HG03039 (cell line): ENCODE measurements at regions not wholly inside any gene's neighbourhood (a gene's known extent, or its start where the extent isn't known, plus 50 kb on each side); places are given as distances from the start of the nearest gene placed in this dataset.

Experiments used
- ATAC-seq: cut with Tn5 transposase; IDR thresholded peaks from one replicate; pipeline ENCODE4 v1.9.1; 2021; ENCODE audit warnings: mild to moderate bottlenecking, moderate library complexity; ENCODE audit not compliant: unreplicated experiment

DNA sequence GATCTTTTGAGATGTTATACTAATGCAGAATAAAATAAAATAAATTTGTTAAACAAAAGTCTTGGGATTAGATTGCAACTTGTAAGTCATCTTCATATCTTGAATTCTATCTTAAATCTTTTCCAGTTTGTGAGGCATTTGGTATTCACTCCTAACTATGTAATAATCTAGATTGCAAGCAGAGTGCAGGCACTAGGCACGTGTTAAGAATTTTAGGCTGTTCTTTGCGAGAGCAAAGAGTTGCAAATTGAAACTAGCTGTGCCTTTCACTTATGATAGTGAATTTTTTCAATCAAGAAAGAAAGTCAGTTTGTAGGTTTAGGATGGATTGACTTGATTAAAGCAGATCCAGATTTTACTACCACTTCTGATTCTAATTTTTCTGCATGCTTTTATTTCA, 264.1 kb upstream of the SPRY2 start:
- no peak for ATAC-seq

DNA sequence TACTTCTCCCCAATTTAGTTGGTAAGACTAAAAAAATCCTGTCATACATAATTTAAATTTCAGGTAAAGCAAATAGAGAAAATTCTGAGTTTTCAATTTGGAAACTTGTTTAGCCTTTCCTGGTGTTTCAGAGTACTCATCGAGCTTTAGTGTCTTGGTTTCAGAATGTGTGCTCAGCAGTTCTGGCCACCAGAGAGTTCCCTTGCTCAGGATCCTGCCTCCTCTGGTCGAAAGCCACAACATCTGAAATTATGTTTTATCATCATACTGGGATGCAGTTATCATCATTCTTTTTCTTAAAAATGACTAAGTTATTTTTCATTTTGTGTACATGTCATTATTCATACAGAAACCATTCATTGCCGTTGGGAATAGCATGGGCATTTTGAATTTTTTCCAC, 263.2 kb upstream of the SPRY2 start:
- ATAC-seq, result no peak

DNA sequence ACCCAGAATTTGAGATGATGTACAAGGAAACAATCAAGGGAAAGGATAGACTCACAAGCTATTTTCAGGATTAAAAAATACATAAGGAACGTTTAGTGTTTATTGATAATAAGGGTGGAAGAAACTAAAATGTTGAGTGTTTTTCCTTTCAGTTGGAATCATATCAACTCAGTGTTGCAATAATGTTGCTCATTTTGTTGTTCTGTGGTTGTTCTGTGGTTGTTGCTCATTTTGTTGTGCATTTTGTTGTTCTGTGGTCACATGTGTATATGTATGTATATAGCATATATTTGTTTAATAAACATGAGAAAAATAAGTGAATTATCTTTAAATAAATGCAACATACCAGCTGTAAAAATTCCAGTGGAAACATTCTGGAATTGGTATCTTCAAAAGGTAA, 262.4 kb upstream of the SPRY2 start:
- ATAC-seq, result no peak

DNA sequence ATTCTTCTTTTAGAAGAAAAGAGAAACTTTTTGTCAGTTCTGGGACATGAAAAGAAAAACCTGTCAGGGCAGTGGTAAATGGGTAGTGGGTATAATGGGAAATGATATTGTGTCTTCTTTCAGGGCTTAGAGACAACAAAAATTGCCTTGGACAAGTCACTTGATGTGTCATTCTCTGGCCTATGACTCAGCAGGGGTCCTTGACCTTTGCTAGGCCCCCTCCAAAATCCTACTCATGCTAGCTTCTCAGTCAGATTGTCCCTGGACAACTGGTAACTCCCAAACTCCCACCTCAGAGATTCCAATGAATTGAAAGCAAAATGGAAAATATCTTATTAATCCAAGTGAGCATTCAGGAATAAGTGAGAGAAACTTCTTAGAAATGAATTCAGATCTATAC, 258.8 kb upstream of the SPRY2 start:
- ATAC-seq, result no peak

DNA sequence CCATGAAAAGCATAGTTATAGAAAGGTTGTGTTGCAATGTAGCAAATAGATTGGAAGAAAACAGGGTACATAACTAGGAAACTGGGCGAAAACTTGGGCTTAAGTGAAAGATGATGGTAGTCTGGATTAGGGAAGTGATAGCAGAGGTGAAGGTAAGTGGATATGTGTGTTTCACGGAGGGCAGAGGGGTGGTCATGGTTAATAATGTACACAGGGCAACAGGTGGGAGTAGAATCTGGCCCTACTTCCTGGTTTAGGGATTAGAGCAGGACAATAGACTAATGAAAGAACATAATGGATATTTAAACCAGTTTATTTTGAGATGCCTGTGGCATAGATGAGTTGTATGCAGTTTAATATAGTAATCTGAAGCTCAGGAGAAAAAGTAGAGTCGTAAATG, 257.3 kb upstream of the SPRY2 start:
- ATAC-seq, result no peak

DNA sequence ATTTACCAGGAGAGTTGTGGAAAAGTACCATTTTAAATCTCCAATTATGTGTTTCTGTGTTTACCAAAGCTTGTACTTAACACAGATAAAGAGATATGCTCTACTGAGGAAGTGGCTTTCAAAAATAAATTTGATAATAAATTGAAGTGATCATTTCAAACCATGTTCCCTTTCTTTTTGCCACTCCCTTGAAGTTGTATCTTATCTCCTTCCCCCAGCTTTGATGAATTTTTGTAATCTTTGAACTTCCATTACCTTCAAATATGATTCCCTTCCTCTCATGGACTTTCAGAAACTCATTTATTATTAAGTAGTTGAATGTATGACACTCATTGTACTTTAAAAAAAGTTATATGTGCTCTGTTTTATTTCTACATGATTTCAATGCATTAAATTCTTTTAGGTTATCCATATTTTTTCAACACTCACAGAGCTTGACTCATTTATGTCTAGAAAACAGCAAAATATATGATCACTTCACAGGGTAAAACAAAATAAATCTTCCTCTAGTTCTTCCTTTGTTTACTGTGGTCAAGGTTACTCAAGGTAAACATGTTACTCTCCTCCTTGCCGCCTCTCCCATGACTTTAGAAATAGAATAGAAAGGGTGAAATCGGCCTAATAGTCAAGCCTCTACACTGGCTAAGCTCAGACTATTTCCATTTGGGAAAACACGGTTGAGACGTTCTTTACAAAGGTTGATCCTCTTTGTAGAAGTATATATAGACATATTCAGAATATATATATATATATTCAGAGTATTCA, 251.2 kb upstream of the SPRY2 start:
- ATAC-seq, result no peak

DNA sequence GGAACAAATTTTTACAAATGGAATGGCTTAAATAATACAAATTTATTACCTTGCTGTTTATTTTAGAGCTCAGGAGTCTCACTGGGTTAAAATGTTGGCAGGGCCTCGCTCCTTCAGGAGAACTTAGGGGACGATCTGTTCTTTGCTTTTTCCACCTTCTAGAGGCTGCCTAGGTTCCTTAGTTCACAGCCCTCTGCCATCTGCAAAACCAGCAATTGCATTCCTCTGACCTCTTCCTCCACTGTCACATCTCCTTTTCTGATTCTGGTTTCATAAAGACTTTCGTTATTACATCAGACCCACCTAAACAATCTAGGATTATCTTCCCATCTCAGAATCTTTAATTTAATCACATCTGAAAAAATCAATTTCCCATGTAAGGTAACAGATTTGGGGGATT, 249.6 kb upstream of the SPRY2 start:
- no peak for ATAC-seq

DNA sequence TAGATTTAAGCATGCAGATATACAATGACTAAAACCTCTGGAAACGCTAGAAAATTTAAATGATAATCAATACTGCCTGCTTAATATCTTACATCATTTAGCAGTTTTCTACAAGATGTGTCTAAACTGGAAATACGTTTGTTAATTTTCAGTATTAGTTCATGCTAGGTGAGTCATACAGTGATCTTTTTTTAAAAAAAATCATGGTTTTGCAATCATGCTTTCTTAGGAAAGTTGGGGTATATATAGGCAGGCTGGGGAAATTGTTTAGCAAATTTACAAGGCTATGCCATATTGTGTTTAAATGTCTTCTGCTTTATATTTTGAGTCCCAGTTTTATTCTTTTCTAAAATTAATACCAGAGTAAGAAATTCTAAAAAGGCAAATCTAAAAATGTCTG, 245.4 kb upstream of the SPRY2 start:
- no peak for ATAC-seq

DNA sequence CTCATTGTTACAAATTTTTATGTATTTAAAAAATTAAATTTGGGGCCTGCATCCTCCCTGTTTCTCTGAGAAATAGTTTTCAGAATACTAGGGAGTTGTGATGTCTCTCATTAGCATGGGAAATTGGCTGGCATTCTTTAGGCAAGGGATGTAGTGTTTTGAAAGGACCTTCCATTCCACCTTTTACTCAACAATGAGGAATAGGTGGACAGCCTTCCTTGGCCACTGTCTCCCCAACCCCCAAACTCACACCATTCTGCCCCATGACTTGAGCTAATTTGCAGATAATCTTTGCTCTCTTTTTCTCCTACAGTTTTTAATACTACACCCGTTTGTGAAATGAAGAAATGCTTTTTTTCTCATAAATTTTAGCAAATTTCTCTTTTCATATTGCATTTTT, 244.6 kb upstream of the SPRY2 start:
- ATAC-seq, result no peak

DNA sequence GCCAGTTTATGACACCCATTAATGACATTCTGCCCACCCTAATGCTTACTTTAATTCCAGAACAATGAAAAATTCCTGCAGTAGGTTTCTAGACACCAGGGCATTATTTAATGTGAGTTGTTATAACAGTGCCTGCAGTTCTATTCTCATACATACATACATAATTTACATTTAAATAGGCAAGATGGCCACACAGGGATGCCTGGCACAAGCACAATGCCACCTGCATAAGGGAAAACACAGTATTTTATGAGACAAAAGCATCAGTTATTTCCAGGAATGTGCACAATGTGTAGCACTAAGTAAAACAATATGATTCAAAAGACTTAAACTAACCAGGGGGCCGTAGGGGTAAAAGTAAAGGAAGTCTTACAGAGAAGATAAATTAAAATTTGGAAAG, 243.9 kb upstream of the SPRY2 start:
- ATAC-seq, result no peak

DNA sequence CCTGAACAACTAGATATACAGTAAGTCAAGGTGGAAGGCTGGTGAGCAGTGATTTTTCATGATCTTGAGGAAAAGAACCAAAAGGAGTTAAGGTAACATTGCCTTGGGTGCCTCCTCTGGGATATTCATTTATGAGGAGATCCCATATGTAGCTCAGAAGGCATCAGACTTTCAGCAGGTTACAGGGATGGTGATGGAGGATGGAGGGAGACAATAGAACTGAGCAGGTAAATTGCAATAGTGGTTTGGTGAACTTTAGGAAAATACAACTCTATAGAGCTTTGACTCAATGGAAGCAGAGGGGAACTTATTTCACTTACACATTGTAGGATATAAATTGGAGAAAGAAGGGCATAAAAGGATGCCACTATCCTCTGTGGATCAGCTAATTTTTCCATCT, 243.4 kb upstream of the SPRY2 start:
- ATAC-seq, result no peak

DNA sequence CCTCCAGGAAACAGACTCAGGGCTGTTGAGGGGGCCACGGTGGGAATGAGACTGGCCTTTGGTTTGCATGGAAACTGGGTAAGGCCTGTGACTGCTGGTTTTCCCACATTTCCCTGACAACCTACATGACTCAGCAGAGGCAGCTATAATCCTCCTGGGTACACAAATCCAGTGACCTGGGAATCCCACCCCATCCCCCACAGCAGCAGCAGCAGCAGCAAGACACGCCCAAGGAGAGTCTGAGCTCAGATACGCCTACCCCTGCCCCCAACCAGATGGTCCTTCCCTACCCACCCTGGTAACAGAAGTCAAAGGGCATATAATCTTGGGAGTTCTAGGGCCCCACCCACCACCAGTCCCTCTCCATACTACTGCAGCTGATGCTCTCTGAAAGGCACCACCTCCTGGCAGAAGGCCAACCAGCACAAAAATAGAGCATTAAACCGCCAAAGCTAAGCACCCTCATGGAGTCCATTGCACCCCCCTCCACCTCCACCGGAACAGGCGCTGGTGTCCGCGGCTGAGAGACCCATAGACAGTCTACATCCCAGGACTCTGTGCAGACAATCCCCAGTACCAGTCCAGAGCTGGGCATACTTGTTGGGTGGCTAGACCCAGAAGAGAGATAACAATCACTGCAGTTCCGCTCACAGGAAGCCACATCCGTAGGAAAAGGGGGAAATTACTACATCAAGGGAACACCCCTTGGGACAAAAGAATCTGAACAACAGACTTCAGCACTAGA, 237.2 kb upstream of the SPRY2 start:
- ATAC-seq, result no peak

DNA sequence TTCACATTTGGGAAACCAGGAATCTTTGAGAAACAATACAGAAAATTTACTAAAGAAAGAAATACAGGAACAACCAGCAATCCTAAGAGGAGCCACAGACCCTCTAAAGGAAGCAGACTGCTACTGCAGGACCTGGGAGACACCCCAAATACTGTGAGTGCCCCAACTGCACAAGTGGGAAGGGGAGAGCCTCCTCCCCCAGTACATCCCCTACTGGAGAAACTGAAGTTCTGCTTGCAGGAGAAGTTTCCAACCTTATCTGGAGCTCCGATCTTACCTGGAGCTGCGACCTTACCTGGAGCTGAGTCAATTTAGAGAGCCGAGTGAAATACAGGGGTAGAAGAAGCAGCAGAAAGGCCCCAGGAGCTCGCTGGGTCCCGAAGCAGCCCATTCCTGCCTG, 236.4 kb upstream of the SPRY2 start:
- no peak for ATAC-seq

DNA sequence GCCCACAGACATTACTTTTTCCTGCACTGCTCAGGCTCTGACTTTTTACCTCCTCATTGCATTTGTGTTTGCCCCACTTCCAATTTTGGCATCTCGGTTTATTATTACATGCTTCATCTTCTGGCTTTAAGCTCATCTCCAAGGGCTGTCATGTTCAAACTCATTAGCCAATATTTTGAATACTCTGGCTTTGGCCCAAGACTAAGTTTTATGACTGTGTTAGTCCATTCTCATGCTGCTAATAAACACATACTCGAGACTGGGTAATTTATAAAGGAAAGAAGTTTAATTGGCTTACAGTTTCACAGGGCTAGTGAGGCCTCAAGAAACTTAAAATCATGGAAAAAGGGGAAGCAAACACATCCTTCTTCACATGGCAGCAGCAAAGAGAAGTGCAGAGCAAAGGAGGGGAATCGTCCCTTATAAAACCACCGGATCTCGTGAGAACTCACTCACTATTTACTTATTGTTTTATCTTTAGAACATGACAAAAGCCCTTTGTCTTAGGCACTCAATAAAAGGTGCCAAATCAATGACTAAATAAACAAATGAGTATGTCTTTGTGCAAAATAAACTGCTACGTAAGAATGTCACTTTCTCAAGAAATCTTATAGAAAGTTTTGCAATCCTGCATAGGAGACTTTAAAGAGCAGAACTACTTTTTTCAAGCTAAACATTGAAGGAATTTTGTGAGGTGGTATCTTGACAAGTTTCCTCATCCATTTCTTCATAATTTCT, 233.4 kb upstream of the SPRY2 start:
- no peak for ATAC-seq

DNA sequence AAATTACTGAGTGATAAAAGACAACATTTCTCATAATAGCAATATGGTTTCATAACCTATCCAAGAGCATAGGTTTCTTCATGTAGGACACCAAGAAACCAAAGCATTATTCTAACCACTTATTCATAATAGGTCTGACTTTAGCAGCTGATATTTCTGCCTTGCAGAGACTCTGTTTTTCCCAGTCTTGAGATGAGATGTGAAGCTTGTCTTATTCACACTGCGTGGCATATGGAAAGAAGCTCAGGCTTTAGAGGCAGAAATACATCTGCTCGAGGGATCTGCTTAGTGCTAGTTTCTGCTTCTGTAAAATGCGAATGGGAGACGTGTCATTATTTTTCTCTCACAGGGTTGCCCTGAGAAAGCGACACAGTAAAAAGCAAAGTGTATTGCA, 232.0 kb upstream of the SPRY2 start:
- ATAC-seq, result no peak

DNA sequence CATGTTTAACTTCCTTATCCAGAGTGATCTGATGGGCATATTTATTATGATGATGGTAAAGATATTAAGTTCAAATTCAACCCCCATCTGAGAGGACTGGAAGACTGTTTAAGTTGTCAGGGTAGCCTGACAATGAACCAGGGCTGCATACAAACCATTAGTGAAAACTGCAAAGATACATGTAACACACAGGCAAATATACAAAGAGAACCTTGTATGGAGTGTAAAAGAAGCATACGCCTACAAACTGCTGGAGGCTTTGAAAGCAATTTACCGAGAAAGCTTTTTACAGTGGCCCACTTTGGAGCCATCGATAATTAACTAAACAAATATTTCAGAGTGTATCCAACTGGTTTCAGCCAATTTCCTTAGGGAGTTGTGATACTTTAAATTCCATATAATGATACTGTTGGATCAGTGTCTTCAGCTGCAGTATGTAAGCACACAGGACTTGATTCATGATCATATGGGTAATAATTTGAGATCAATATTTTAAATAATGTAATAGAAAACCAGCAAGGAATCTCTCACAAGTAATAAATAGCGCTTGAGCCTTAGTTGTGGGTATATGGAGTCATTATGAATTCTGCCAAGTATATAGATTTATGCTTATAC, 231.5 kb upstream of the SPRY2 start:
- ATAC-seq, result no peak

DNA sequence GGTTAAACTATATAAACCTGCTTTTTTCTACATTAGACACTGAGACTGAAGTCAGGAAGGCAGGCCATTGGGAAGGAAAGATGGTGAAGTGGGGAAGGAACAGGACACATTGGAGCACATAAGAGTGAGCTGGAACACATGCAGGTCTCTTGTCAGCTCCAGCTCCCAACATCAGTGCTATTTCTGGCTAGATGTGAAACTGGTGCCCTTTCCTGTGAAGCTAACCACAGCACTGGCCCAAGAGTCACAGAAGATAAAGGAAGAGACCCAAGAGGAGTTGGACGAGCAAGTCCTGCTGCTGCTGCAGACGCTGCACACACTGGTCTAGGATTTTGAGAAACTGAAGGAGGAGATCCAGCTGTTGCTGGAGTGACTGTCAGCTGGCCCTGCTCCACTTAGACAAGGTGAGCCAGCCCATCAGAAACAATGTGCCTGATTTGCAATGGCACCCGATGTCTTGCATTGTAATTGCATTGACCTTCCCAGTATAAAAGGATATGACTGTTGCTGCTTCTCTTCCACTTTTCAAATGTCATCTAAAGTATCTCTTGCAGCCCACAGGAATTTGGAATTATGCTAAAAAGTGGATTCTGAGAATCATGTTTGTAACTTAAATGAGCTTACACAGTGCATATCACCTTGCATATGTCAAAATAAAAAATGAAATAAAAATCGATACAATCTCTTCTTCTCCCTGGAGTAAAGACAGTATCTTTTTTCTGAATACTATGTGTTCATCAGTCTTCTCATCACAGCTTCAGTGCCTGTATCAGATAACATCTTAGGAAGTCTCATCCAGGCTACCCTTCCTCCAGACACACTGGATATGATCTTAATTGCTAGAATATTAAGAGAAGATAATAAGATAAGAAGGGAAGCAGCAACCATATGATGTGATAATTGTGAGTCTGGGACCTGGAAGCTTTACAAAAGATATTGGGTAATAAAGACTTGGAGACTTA, 230.7 kb upstream of the SPRY2 start:
- ATAC-seq, result no peak

DNA sequence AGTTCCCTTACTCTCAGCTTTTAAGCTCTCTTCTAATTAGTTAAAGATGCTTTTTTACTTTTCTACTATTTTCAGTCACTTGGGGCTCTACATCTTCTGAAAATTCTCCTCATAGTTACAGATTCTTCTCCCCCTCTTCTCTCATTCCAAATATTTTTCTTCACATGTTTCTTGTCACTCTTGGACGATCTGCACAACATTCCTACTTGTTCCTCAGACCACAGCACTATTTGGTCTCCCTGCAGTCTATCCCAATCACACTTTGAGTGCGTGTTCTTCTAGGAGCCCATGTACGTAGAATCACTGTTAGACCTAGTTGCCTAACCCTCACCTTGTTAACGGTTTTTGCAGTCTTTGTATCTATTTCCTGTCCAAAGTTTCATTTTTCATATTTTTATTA, 222.5 kb upstream of the SPRY2 start:
- ATAC-seq, result no peak

DNA sequence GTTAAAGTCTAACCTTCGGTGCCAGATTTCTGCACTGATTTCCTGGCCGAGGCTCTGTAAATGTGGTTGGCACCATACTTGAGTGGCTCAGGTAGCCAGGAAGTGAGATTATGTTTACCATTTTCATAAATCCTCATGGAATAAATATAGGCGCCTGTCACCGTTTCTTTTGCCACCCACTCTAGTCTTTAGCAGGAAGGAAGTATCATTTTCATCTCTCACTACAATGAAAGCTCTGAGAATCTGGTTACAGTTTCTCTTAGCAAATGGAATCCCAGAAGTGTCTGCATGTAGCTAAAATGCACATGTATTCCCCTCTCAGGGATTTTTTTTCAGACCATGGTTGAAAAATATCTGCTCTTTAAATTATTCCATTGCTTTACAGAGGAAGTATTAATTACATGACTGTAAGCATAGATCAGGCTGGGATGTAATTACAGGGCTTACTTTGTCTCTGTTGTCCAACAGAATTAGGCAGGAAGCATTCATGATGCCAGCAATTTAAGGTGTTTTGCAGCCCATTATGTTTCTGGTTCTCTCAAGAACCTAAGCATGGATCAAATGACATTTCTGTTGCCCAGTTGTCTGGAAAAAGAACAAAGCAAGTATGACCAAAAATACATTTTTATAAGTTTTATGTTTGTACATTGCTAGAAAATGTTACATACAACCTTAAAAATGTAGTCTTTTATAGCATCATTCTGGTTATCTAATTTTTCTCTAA, 221.7 kb upstream of the SPRY2 start:
- ATAC-seq, result no peak

DNA sequence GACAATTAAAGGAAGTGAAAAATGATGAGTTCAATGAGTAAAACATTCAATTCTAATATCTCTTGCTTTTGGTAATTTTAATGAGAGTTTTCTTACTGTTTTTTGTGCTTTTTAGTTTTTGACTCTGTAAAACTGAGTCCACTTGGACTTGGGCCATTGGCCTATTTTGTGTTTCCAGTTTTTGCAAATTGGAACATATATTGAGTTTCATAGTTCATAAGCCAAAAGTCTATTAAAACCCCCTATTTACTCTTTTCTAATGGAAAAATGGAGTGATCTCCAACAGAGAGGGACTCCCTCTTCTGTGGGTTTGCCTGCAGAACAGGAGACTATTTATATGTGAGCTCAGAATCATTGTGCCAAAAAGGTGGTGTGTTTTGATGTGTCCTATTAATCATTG, 219.7 kb upstream of the SPRY2 start:
- no peak for ATAC-seq
